HEK293 (cell line): ENCODE measurements at regions not wholly inside any gene's neighbourhood (a gene's known extent, or its start where the extent isn't known, plus 50 kb on each side); places are given as distances from the start of the nearest gene placed in this dataset.
"Not testable (repeated sequence)": the region's sequence is repeated elsewhere in the genome, so short reads cannot be mapped to it uniquely, and the experiment has no call there.

Experiments
- CTCF ChIA-PET: fragments of 350-600 bp; formaldehyde crosslinking; extraction: SDS; loops from one replicate; lab custom pipeline; 2021; ENCODE audit warnings: antibody characterized with exemption; lab: Yijun Ruan, JAX
- POLR2A ChIA-PET: fragments of 300-600 bp; formaldehyde crosslinking; extraction: SDS; loops from one replicate; lab custom pipeline; 2020; ENCODE audit warnings: antibody characterized with exemption, inconsistent platforms; lab: Yijun Ruan, JAX
- H3K27ac ChIP-seq: fragments of 200-500 bp; sonication (Bioruptor generic); 2 replicates; pipeline ENCODE4 v1.5.1; 2014; ENCODE audit warnings: low read depth, low read length, control low read depth, inconsistent platforms; ENCODE audit errors: extremely low read depth
- H3K36me3 ChIP-seq, 2 experiments: fragments of 200-500 bp in 1 of 2; sonication (Bioruptor generic) in 1 of 2; 1 replicate in 1 of 2; 2 replicates in 1 of 2; pipeline ENCODE4 v1.5.1; 2014 to 2017; ENCODE audit warnings: inconsistent platforms in 2 of 2, low read length in 2 of 2; ENCODE audit not compliant: control insufficient read depth in 2 of 2, insufficient read depth in 1 of 2
- H3K4me1 ChIP-seq: fragments of 200-500 bp; sonication (Bioruptor generic); 2 replicates; pipeline ENCODE4 v1.5.1; 2014; ENCODE audit warnings: mild to moderate bottlenecking, low read length, inconsistent platforms; ENCODE audit not compliant: control insufficient read depth, insufficient read depth
- H3K4me3 ChIP-seq: 2 replicates; pipeline ENCODE4 v1.5.1; 2011; ENCODE audit warnings: low read depth, mild to moderate bottlenecking, control low read depth, low read length, moderate library complexity
- H3K9me3 ChIP-seq: fragments of 200-500 bp; sonication (Bioruptor generic); 2 replicates; pipeline ENCODE4 v1.5.1; 2014; ENCODE audit warnings: low read depth, low read length, inconsistent platforms; ENCODE audit not compliant: control insufficient read depth, insufficient read depth
- HOXC10 ChIP-seq: sonication (generic); formaldehyde crosslinking; IDR thresholded peaks from 2 replicates; pipeline ENCODE4 v1.8.1; 2023; ENCODE audit warnings: mild to moderate bottlenecking, missing genetic modification reagents
- SP3 ChIP-seq: fragments of 450-650 bp; formaldehyde crosslinking; IDR thresholded peaks from 2 replicates; pipeline ENCODE4 v1.5.1; 2016; ENCODE audit warnings: missing biosample characterization, missing genetic modification characterization
- SP7 ChIP-seq: fragments of 450-650 bp; formaldehyde crosslinking; IDR thresholded peaks from 2 replicates; pipeline ENCODE4 v1.5.1; 2016; ENCODE audit warnings: missing biosample characterization, missing genetic modification characterization
- ZBTB17 ChIP-seq: fragments of 450-650 bp; formaldehyde crosslinking; IDR thresholded peaks from 2 replicates; pipeline ENCODE4 v1.5.1; 2016; ENCODE audit warnings: missing biosample characterization, missing genetic modification characterization
- ZNF175 ChIP-seq: fragments of 450-650 bp; formaldehyde crosslinking; IDR thresholded peaks from 2 replicates; pipeline ENCODE4 v1.5.1; 2016; ENCODE audit warnings: missing biosample characterization, missing genetic modification characterization
- ZNF24 ChIP-seq: fragments of 450-650 bp; formaldehyde crosslinking; IDR thresholded peaks from 2 replicates; pipeline ENCODE4 v1.5.1; 2016; ENCODE audit warnings: missing biosample characterization, missing genetic modification characterization
- ZNF530 ChIP-seq: fragments of 450-650 bp; formaldehyde crosslinking; IDR thresholded peaks from 2 replicates; pipeline ENCODE4 v1.5.1; 2016; ENCODE audit warnings: low read depth, missing biosample characterization, missing genetic modification characterization
- ZNF585B ChIP-seq: fragments of 450-650 bp; formaldehyde crosslinking; IDR thresholded peaks from 2 replicates; pipeline ENCODE4 v1.5.1; 2016; ENCODE audit warnings: missing biosample characterization, missing genetic modification characterization
- ZNF610 ChIP-seq: fragments of 450-650 bp; formaldehyde crosslinking; IDR thresholded peaks from 2 replicates; pipeline ENCODE4 v1.5.1; 2016; ENCODE audit warnings: missing biosample characterization, missing genetic modification characterization, borderline replicate concordance
- ZNF623 ChIP-seq: fragments of 450-650 bp; formaldehyde crosslinking; IDR thresholded peaks from 2 replicates; pipeline ENCODE4 v1.5.1; 2016; ENCODE audit warnings: missing biosample characterization, missing genetic modification characterization
- ZNF624 ChIP-seq: fragments of 450-650 bp; formaldehyde crosslinking; IDR thresholded peaks from 2 replicates; pipeline ENCODE4 v1.5.1; 2017; ENCODE audit warnings: missing biosample characterization, missing genetic modification characterization
- TF ChIP-seq, protein P1 (sequence below): fragments of 450-650 bp; formaldehyde crosslinking; IDR thresholded peaks from 2 replicates; pipeline ENCODE4 v1.5.1; 2016; ENCODE audit warnings: missing biosample characterization, missing genetic modification characterization
- TF ChIP-seq, protein P2 (sequence below): fragments of 450-650 bp; formaldehyde crosslinking; IDR thresholded peaks from 2 replicates; pipeline ENCODE4 v1.5.1; 2017; ENCODE audit warnings: missing biosample characterization, missing genetic modification characterization
- TF ChIP-seq, protein P3 (sequence below): fragments of 450-650 bp; formaldehyde crosslinking; IDR thresholded peaks from 2 replicates; pipeline ENCODE4 v1.5.1; 2017; ENCODE audit warnings: missing biosample characterization, missing genetic modification characterization
- TF ChIP-seq, protein P4 (sequence below): fragments of 450-650 bp; formaldehyde crosslinking; IDR thresholded peaks from 2 replicates; pipeline ENCODE4 v1.5.1; 2017; ENCODE audit warnings: missing biosample characterization, missing genetic modification characterization

DNA sequence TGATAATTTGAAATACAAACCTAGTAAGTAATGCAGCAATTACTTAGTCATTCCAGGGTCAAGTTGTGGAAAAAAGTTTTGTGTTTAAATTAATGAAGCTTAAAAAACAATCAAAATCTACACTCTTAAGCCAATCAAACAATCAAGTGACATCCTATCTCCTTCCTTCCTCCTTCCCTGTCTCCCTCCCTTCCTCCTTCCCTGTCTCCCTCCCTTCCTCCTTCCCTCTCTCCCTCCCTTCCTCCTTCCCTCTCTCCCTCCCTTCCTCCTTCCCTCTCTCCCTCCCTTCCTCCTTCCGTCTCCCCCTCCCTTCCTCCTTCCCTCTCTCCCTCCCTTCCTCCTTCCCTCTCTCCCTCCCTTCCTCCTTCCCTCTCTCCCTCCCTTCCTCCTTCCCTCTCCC is 111.4 kb upstream of the RBPJ start:
- POLR2A ChIA-PET, H3K4me3 ChIP-seq, H3K4me1 ChIP-seq, H3K36me3 ChIP-seq, H3K9me3 ChIP-seq, H3K27ac ChIP-seq: not testable (repeated sequence)
- CTCF ChIA-PET = interaction anchor here (0.6 kb wide), 1 partner anchor 17 kb away, joined by 4 read pairs; no protein-coding TSS in a partner anchor

DNA sequence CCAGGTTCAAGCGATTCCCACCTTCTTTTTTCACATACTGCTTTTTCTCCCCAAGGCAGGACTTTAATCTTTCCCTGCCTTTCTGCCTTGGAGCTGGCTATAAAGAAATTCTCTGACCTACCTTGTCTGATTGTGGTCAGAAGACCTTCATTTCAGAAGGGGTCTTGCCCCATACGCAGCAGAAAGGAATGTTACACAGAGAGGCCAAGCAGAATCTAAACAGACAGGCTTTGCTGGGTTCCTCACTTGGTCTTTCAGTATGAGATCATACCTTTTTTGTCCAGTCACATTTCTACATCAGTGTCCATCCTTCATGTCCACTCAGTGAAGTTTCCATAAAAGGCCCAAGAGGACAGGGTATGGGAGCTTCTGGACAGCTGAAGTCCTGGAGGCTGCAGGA is 108.3 kb upstream of the RBPJ start:
- POLR2A ChIA-PET = no interaction called here
- no peaks in the 10 kb centered on the region for H3K9me3 ChIP-seq
- TF ChIP-seq HOXC10 (CRISPR knock-in tag) (no peak), ZNF175 (tag by site-specific recombination) (no peak), ZNF530 (tag by site-specific recombination) (no peak), ZNF624 (no peak), ZBTB17 (tag by site-specific recombination) (no peak), ZNF610 (tag by site-specific recombination) (no peak), SP7 (tag by site-specific recombination) (no peak), ZNF24 (tag by site-specific recombination) (no peak), ZNF585B (tag by site-specific recombination) (no peak)
- TF ChIP-seq, protein P1, sequence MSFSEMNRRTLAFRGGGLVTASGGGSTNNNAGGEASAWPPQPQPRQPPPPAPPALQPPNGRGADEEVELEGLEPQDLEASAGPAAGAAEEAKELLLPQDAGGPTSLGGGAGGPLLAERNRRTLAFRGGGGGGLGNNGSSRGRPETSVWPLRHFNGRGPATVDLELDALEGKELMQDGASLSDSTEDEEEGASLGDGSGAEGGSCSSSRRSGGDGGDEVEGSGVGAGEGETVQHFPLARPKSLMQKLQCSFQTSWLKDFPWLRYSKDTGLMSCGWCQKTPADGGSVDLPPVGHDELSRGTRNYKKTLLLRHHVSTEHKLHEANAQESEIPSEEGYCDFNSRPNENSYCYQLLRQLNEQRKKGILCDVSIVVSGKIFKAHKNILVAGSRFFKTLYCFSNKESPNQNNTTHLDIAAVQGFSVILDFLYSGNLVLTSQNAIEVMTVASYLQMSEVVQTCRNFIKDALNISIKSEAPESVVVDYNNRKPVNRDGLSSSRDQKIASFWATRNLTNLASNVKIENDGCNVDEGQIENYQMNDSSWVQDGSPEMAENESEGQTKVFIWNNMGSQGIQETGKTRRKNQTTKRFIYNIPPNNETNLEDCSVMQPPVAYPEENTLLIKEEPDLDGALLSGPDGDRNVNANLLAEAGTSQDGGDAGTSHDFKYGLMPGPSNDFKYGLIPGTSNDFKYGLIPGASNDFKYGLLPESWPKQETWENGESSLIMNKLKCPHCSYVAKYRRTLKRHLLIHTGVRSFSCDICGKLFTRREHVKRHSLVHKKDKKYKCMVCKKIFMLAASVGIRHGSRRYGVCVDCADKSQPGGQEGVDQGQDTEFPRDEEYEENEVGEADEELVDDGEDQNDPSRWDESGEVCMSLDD (tag by site-specific recombination) = no peak
- TF ChIP-seq, protein P2, sequence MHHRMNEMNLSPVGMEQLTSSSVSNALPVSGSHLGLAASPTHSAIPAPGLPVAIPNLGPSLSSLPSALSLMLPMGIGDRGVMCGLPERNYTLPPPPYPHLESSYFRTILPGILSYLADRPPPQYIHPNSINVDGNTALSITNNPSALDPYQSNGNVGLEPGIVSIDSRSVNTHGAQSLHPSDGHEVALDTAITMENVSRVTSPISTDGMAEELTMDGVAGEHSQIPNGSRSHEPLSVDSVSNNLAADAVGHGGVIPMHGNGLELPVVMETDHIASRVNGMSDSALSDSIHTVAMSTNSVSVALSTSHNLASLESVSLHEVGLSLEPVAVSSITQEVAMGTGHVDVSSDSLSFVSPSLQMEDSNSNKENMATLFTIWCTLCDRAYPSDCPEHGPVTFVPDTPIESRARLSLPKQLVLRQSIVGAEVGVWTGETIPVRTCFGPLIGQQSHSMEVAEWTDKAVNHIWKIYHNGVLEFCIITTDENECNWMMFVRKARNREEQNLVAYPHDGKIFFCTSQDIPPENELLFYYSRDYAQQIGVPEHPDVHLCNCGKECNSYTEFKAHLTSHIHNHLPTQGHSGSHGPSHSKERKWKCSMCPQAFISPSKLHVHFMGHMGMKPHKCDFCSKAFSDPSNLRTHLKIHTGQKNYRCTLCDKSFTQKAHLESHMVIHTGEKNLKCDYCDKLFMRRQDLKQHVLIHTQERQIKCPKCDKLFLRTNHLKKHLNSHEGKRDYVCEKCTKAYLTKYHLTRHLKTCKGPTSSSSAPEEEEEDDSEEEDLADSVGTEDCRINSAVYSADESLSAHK (tag by site-specific recombination) = no peak
- TF ChIP-seq, protein P3, sequence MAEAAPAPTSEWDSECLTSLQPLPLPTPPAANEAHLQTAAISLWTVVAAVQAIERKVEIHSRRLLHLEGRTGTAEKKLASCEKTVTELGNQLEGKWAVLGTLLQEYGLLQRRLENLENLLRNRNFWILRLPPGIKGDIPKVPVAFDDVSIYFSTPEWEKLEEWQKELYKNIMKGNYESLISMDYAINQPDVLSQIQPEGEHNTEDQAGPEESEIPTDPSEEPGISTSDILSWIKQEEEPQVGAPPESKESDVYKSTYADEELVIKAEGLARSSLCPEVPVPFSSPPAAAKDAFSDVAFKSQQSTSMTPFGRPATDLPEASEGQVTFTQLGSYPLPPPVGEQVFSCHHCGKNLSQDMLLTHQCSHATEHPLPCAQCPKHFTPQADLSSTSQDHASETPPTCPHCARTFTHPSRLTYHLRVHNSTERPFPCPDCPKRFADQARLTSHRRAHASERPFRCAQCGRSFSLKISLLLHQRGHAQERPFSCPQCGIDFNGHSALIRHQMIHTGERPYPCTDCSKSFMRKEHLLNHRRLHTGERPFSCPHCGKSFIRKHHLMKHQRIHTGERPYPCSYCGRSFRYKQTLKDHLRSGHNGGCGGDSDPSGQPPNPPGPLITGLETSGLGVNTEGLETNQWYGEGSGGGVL (tag by site-specific recombination) = no peak
- TF ChIP-seq, protein P4, sequence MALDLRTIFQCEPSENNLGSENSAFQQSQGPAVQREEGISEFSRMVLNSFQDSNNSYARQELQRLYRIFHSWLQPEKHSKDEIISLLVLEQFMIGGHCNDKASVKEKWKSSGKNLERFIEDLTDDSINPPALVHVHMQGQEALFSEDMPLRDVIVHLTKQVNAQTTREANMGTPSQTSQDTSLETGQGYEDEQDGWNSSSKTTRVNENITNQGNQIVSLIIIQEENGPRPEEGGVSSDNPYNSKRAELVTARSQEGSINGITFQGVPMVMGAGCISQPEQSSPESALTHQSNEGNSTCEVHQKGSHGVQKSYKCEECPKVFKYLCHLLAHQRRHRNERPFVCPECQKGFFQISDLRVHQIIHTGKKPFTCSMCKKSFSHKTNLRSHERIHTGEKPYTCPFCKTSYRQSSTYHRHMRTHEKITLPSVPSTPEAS (tag by site-specific recombination) = no peak
- no peaks in the 10 kb centered on the region for H3K4me1 ChIP-seq
- CTCF ChIA-PET = no interaction called here
- H3K27ac ChIP-seq = no peak overlapping the region
- no peaks in the 10 kb centered on the region for H3K36me3 ChIP-seq
- no peak overlapping the region for H3K4me3 ChIP-seq

DNA sequence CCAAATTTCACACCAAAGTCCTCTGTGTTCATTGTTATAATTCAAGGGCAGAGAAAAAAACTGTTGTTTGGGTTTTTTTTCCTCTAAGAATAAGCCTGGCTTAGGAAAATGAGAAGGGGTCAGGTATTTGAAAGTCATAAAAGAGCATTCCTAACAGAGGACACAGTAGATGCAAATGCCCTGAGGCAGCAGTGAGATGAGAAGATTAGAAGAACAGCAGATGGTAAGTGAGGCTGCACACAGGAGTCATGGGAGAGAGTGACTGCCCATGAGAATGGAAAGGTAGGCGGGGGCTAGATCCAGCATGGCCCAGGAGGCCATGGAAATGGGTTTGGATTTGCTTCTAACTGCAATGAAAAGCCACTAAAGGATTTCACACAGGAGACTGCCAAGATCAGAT is 107.5 kb upstream of the RBPJ start:
- Histone ChIP-seq H3K4me1 (no peaks in the 10 kb centered on the region), H3K9me3 (no peaks in the 10 kb centered on the region), H3K36me3 (no peaks in the 10 kb centered on the region), H3K4me3 (no peak overlapping the region), H3K27ac (no peak overlapping the region)
- TF ChIP-seq SP3 (no peak), ZNF623 (tag by site-specific recombination) (peak; percentile 62)
- ChIA-PET POLR2A (no interaction called here), CTCF (no interaction called here)
